Right atrium auricular region (tissue), 2 donors: ENCODE measurements at regions not wholly inside any gene's neighbourhood (a gene's known extent, or its start where the extent isn't known, plus 50 kb on each side); places are given as distances from the start of the nearest gene placed in this dataset.

Experiments
- DNase-seq: peaks from one replicate; pipeline ENCODE4 v3.0.0-alpha.2; 2019; ENCODE audit warnings: low spot score
- H3K27ac ChIP-seq, 2 donors: fragments of 200-600 bp; sonication (generic); 1 replicate in 1 of 2; 2 replicates in 1 of 2; pipeline ENCODE4 v1.5.1; 2016 to 2019
- H3K27me3 ChIP-seq, 2 donors: fragments of 200-600 bp; sonication (generic); one replicate each; pipeline versions ENCODE4 v1.5.1 to v1.6.0; 2017 to 2019
- H3K36me3 ChIP-seq: fragments of 200-600 bp; sonication (generic); one replicate; pipeline ENCODE4 v1.5.1; 2016
- H3K4me1 ChIP-seq, 2 donors: fragments of 200-600 bp; sonication (generic); one replicate each; pipeline versions ENCODE4 v1.5.1 to v1.6.0; 2017 to 2019
- H3K4me3 ChIP-seq, 2 donors: fragments of 200-600 bp; sonication (generic); 1 replicate in 1 of 2; 2 replicates in 1 of 2; pipeline ENCODE4 v1.5.1; 2017 to 2019; ENCODE audit warnings: mild to moderate bottlenecking in 1 of 2, moderate library complexity in 1 of 2
- H3K9me3 ChIP-seq, 2 donors: fragments of 200-600 bp; sonication (generic); one replicate each; pipeline ENCODE4 v1.5.1; 2019
- CTCF ChIP-seq, 2 donors: fragments of 200-600 bp; sonication (generic); IDR thresholded peaks; one replicate each; pipeline ENCODE4 v1.5.1; 2019; ENCODE audit warnings: antibody characterized with exemption in 2 of 2

GRCh38 chr1:83637009-83637408 lies 361.9 kb downstream of the TTLL7 start:
- H3K4me1 ChIP-seq: peaks cover 0 to 3% of the 10 kb centered on the region in 2 donors
- H3K9me3 ChIP-seq: no peaks in the 10 kb centered on the region
- no peak overlapping the region for H3K4me3 ChIP-seq
- no peak for DNase-seq
- H3K27ac ChIP-seq: no peak overlapping the region
- H3K36me3 ChIP-seq: no peaks in the 10 kb centered on the region
- no peaks in the 10 kb centered on the region for H3K27me3 ChIP-seq
- no peak for TF ChIP-seq CTCF (IDR thresholded peaks at IDR 0.05)

GRCh38 chr1:83632906-83633305 lies 366.0 kb downstream of the TTLL7 start:
- Histone ChIP-seq H3K27ac (no peak overlapping the region), H3K9me3 (no peaks in the 10 kb centered on the region), H3K4me1 (no peaks in the 10 kb centered on the region), H3K27me3 (no peaks in the 10 kb centered on the region), H3K4me3 (no peak overlapping the region), H3K36me3 (no peaks in the 10 kb centered on the region)
- no peak for DNase-seq
- no peak for TF ChIP-seq CTCF (IDR thresholded peaks at IDR 0.05)

GRCh38 chr1:83631851-83632250 lies 367.1 kb downstream of the TTLL7 start:
- Histone ChIP-seq H3K4me3 (no peak overlapping the region), H3K4me1 (no peaks in the 10 kb centered on the region), H3K9me3 (no peaks in the 10 kb centered on the region), H3K27me3 (no peaks in the 10 kb centered on the region), H3K27ac (no peak overlapping the region), H3K36me3 (no peaks in the 10 kb centered on the region)
- no peak for TF ChIP-seq CTCF (IDR thresholded peaks at IDR 0.05)
- DNase-seq: no peak

GRCh38 chr1:83627045-83627444 lies 371.9 kb downstream of the TTLL7 start:
- H3K27ac ChIP-seq: no peak overlapping the region
- H3K4me1 ChIP-seq: no peaks in the 10 kb centered on the region
- H3K4me3 ChIP-seq: no peak overlapping the region
- H3K36me3 ChIP-seq: no peaks in the 10 kb centered on the region
- no peak for TF ChIP-seq CTCF (IDR thresholded peaks at IDR 0.05)
- H3K9me3 ChIP-seq: no peaks in the 10 kb centered on the region
- no peak for DNase-seq
- H3K27me3 ChIP-seq: no peaks in the 10 kb centered on the region

GRCh38 chr1:83626603-83627002 lies 372.3 kb downstream of the TTLL7 start:
- no peaks in the 10 kb centered on the region for H3K4me1 ChIP-seq
- no peak overlapping the region for H3K27ac ChIP-seq
- no peak for TF ChIP-seq CTCF (IDR thresholded peaks at IDR 0.05)
- H3K4me3 ChIP-seq: no peak overlapping the region
- no peaks in the 10 kb centered on the region for H3K27me3 ChIP-seq
- no peaks in the 10 kb centered on the region for H3K9me3 ChIP-seq
- no peak for DNase-seq
- no peaks in the 10 kb centered on the region for H3K36me3 ChIP-seq

GRCh38 chr1:83625646-83626045 lies 373.3 kb downstream of the TTLL7 start:
- no peak for TF ChIP-seq CTCF (IDR thresholded peaks at IDR 0.05)
- Histone ChIP-seq H3K27ac (no peak overlapping the region), H3K36me3 (no peaks in the 10 kb centered on the region), H3K4me1 (no peaks in the 10 kb centered on the region), H3K9me3 (no peaks in the 10 kb centered on the region), H3K27me3 (no peaks in the 10 kb centered on the region), H3K4me3 (no peak overlapping the region)
- DNase-seq: no peak
